Right cardiac atrium (tissue), 5 donors: ENCODE measurements at regions not wholly inside any gene's neighbourhood (a gene's known extent, or its start where the extent isn't known, plus 50 kb on each side); places are given as distances from the start of the nearest gene placed in this dataset.

ENCODE experiments used
- ATAC-seq, 2 donors: fragments of 200-7000 bp; cut with Tn5 transposase; one replicate each; pipeline versions ENCODE4 v1.8.0 to v1.9.1; 2020; ENCODE audit warnings: moderate library complexity in 2 of 2, mild to moderate bottlenecking in 1 of 2
- DNase-seq, 3 donors: peaks; one replicate each; pipeline ENCODE4 v3.0.0-alpha.2; 2020
- H3K27ac ChIP-seq: one replicate; pipeline ENCODE4 v1.5.1; 2013; ENCODE audit warnings: mild to moderate bottlenecking, low read length, control low read depth, moderate library complexity
- H3K27me3 ChIP-seq: one replicate; pipeline ENCODE4 v1.6.1; 2013; ENCODE audit not compliant: control insufficient read depth, insufficient read depth
- H3K4me1 ChIP-seq: one replicate; pipeline ENCODE4 v1.6.1; 2013; ENCODE audit warnings: low read length; ENCODE audit not compliant: control insufficient read depth, insufficient read depth
- H3K4me3 ChIP-seq: one replicate; pipeline ENCODE4 v1.5.1; 2013; ENCODE audit warnings: low read length, control low read depth
- H3K9me3 ChIP-seq: one replicate; pipeline ENCODE4 v1.6.1; 2013; ENCODE audit warnings: low read length; ENCODE audit not compliant: control insufficient read depth
- WGBS: extraction: QIAGEN DNeasy Blood & Tissue Kit; methylation state at CpG from one replicate; pipeline ENCODE4 v1.1.7; 2013; 5-methylcytosine and 5-hydroxymethylcytosine counted together
- intact Hi-C, 4 donors: fragments of 100-400 bp; cut with DNase I; formaldehyde crosslinking; loops; one replicate each; pipeline versions ENCODE4 v1.11.0 to v1.14.0; 2022 to 2023
- donor health status: healthy with polysubstance abuse.
- donor health status: DM: no; HTN: yes; CAD: no.
- donor health status: DM: no; HTN: no; CAD: no.
- donor health status: DM: no; HTN: yes; CAD: no; lungs with severe emphysema.
- donor health status: DM: yes; HTN: yes; CAD: no.

GRCh38 chr4:11118513-11118912 is 310.2 kb downstream of the HS3ST1 start:
- Histone ChIP-seq H3K27ac (no peak overlapping the region), H3K4me3 (no peak overlapping the region), H3K27me3 (no peaks in the 10 kb centered on the region), H3K9me3 (no peaks in the 10 kb centered on the region), H3K4me1 (no peaks in the 10 kb centered on the region)
- ATAC-seq: no peak
- intact Hi-C loops: no loop called here
- DNase-seq: no peak
- WGBS: 84% methylated on average over 2 of the region's 2 CpGs

- no peaks in the 10 kb centered on the region for H3K27me3 ChIP-seq
- no peaks in the 10 kb centered on the region for H3K4me1 ChIP-seq
- 71% methylated on average over 8 of the region's 8 CpGs for WGBS
- DNase-seq (no peak), ATAC-seq (no peak)
- no peak overlapping the region for H3K27ac ChIP-seq
- H3K4me3 ChIP-seq: no peak overlapping the region
- no peaks in the 10 kb centered on the region for H3K9me3 ChIP-seq
- intact Hi-C loops: no loop called here
These were observed 311.8 kb downstream of the HS3ST1 start for GRCh38 chr4:11116940-11117339.

GRCh38 chr4:11111876-11112275 is 316.8 kb downstream of the HS3ST1 start:
- Histone ChIP-seq H3K27ac (no peak overlapping the region), H3K4me3 (no peak overlapping the region), H3K9me3 (no peaks in the 10 kb centered on the region), H3K4me1 (no peaks in the 10 kb centered on the region), H3K27me3 (no peaks in the 10 kb centered on the region)
- WGBS: 36% methylated on average over 2 of the region's 2 CpGs
- DNase-seq (no peak), ATAC-seq (no peak)
- intact Hi-C loops: no loop called here

GRCh38 chr4:11111370-11111769 is 317.3 kb downstream of the HS3ST1 start:
- WGBS: 64% methylated on average over 2 of the region's 2 CpGs
- Histone ChIP-seq H3K9me3 (no peaks in the 10 kb centered on the region), H3K4me1 (no peaks in the 10 kb centered on the region), H3K4me3 (no peak overlapping the region), H3K27me3 (no peaks in the 10 kb centered on the region), H3K27ac (no peak overlapping the region)
- ATAC-seq (no peak), DNase-seq (no peak)
- intact Hi-C loops: no loop called here

GRCh38 chr4:11106759-11107158 is 321.9 kb downstream of the HS3ST1 start:
- Histone ChIP-seq H3K4me1 (no peaks in the 10 kb centered on the region), H3K9me3 (no peaks in the 10 kb centered on the region), H3K27ac (no peak overlapping the region), H3K4me3 (no peak overlapping the region), H3K27me3 (no peaks in the 10 kb centered on the region)
- no peak for ATAC-seq
- intact Hi-C loops: no loop called here
- WGBS: 54% methylated on average over 2 of the region's 2 CpGs
- no peak for DNase-seq

- Histone ChIP-seq H3K4me3 (no peak overlapping the region), H3K9me3 (no peaks in the 10 kb centered on the region), H3K27ac (no peak overlapping the region), H3K27me3 (no peaks in the 10 kb centered on the region), H3K4me1 (no peaks in the 10 kb centered on the region)
- intact Hi-C loops: no loop called here
- ATAC-seq (no peak), DNase-seq (no peak)
These were observed 322.5 kb downstream of the HS3ST1 start for GRCh38 chr4:11106190-11106589.

GRCh38 chr4:11105715-11106114 is 323.0 kb downstream of the HS3ST1 start:
- no peaks in the 10 kb centered on the region for H3K9me3 ChIP-seq
- ATAC-seq (no peak), DNase-seq (no peak)
- intact Hi-C loops: no loop called here
- no peaks in the 10 kb centered on the region for H3K4me1 ChIP-seq
- H3K27ac ChIP-seq: no peak overlapping the region
- no peak overlapping the region for H3K4me3 ChIP-seq
- WGBS: 89% methylated on average over 3 of the region's 3 CpGs
- H3K27me3 ChIP-seq: no peaks in the 10 kb centered on the region

GRCh38 chr4:11098461-11098860 is 330.2 kb downstream of the HS3ST1 start:
- H3K27ac ChIP-seq: no peak overlapping the region
- no peak for ATAC-seq
- H3K4me1 ChIP-seq: no peaks in the 10 kb centered on the region
- intact Hi-C loops: no loop called here
- no peak overlapping the region for H3K4me3 ChIP-seq
- H3K9me3 ChIP-seq: no peaks in the 10 kb centered on the region
- H3K27me3 ChIP-seq: no peaks in the 10 kb centered on the region
- DNase-seq: no peak
- 84% methylated on average over 3 of the region's 3 CpGs for WGBS

- no peak for ATAC-seq
- Histone ChIP-seq H3K27ac (no peak overlapping the region), H3K27me3 (no peaks in the 10 kb centered on the region), H3K4me3 (no peak overlapping the region), H3K4me1 (no peaks in the 10 kb centered on the region), H3K9me3 (no peaks in the 10 kb centered on the region)
- no peak for DNase-seq
- intact Hi-C loops: no loop called here
- WGBS: 84% methylated on average over 2 of the region's 2 CpGs
These were observed 331.0 kb downstream of the HS3ST1 start for GRCh38 chr4:11097725-11098124.

- Histone ChIP-seq H3K4me3 (no peak overlapping the region), H3K9me3 (no peaks in the 10 kb centered on the region), H3K27ac (no peak overlapping the region), H3K27me3 (no peaks in the 10 kb centered on the region), H3K4me1 (no peaks in the 10 kb centered on the region)
- ATAC-seq (no peak), DNase-seq (no peak)
- intact Hi-C loops: loop anchor here in 1 of 4 donors (10.0 kb wide), 1 partner anchor 496 kb away; no protein-coding TSS in a partner anchor
These were observed 347.7 kb downstream of the HS3ST1 start for GRCh38 chr4:11081006-11081405.

GRCh38 chr4:11079171-11079570 is 349.5 kb downstream of the HS3ST1 start:
- 88% methylated on average over 1 of the region's 1 CpG for WGBS
- H3K27ac ChIP-seq: no peak overlapping the region
- H3K4me3 ChIP-seq: no peak overlapping the region
- H3K4me1 ChIP-seq: no peaks in the 10 kb centered on the region
- ATAC-seq (no peak), DNase-seq (no peak)
- intact Hi-C loops: no loop called here
- no peaks in the 10 kb centered on the region for H3K27me3 ChIP-seq
- H3K9me3 ChIP-seq: no peaks in the 10 kb centered on the region

GRCh38 chr4:11074581-11075241 is 354.0 kb downstream of the HS3ST1 start:
- peaks cover 2% of the 10 kb centered on the region for H3K4me1 ChIP-seq
- intact Hi-C loops: no loop called here
- WGBS: 66% methylated on average over 4 of the region's 4 CpGs
- no peak overlapping the region for H3K4me3 ChIP-seq
- H3K27ac ChIP-seq: no peak overlapping the region
- DNase-seq (no peak), ATAC-seq (no peak)
- no peaks in the 10 kb centered on the region for H3K9me3 ChIP-seq
- no peaks in the 10 kb centered on the region for H3K27me3 ChIP-seq
